ENCODE measurements at regions not wholly inside any gene's neighbourhood (a gene's known extent, or its start where the extent isn't known, plus 50 kb on each side); places are given as distances from the start of the nearest gene placed in this dataset.

DNA sequence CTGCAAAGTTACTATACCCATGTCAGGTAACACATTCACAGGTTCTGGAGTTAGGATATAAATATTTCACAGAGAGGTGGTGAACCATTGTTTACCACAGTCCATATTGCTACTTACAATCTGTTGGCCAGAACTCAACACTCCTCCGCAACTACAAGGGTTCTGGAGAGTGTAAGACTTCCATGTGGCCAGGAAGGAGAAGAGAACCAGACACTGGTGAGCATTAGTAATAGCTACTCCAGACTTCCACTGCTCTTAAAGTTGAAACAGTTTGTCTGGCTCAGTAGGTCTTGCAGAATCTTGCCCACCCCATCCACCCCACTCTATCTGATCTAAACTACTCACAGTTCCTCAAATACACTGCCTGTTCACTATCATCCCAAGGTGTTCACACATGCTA, 369.6 kb downstream of the DUSP6 start:
- TF ChIP-seq, protein P1, sequence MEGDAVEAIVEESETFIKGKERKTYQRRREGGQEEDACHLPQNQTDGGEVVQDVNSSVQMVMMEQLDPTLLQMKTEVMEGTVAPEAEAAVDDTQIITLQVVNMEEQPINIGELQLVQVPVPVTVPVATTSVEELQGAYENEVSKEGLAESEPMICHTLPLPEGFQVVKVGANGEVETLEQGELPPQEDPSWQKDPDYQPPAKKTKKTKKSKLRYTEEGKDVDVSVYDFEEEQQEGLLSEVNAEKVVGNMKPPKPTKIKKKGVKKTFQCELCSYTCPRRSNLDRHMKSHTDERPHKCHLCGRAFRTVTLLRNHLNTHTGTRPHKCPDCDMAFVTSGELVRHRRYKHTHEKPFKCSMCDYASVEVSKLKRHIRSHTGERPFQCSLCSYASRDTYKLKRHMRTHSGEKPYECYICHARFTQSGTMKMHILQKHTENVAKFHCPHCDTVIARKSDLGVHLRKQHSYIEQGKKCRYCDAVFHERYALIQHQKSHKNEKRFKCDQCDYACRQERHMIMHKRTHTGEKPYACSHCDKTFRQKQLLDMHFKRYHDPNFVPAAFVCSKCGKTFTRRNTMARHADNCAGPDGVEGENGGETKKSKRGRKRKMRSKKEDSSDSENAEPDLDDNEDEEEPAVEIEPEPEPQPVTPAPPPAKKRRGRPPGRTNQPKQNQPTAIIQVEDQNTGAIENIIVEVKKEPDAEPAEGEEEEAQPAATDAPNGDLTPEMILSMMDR (IDR thresholded peaks at IDR 0.05) = no peak
- no peak for TF ChIP-seq POLR2AphosphoS5 (IDR thresholded peaks at IDR 0.05)
- TF ChIP-seq POLR2A (IDR thresholded peaks at IDR 0.05) = no peak
